Esophagus squamous epithelium (tissue), 5 donors: ENCODE measurements at regions not wholly inside any gene's neighbourhood (a gene's known extent, or its start where the extent isn't known, plus 50 kb on each side); places are given as distances from the start of the nearest gene placed in this dataset.

Experiments
- DNase-seq: peaks from one replicate; lab custom pipeline; 2025; lab: John Stamatoyannopoulos, UW
- H3K27ac ChIP-seq, 4 donors: fragments of 200-600 bp; sonication (generic); one replicate each; pipeline ENCODE4 v1.5.1; 2016 to 2019; ENCODE audit warnings: mild to moderate bottlenecking in 1 of 4
- H3K27me3 ChIP-seq, 4 donors: fragments of 200-600 bp; sonication (generic); 1 replicate in 3 of 4; 2 replicates in 1 of 4; pipeline versions ENCODE4 v1.5.1 to v1.6.0; 2017 to 2021; ENCODE audit warnings: antibody characterized with exemption in 1 of 4
- H3K36me3 ChIP-seq, 3 donors: fragments of 200-600 bp; sonication (generic); one replicate each; pipeline ENCODE4 v1.5.1; 2016 to 2019
- H3K4me1 ChIP-seq, 3 donors: fragments of 200-600 bp; sonication (generic); one replicate each; pipeline ENCODE4 v1.5.1; 2017 to 2019
- H3K4me3 ChIP-seq, 4 donors: fragments of 200-600 bp; sonication (generic); 1 replicate in 3 of 4; 2 replicates in 1 of 4; pipeline ENCODE4 v1.5.1; 2016 to 2019; ENCODE audit warnings: mild to moderate bottlenecking in 2 of 4, moderate library complexity in 1 of 4
- H3K9me3 ChIP-seq, 3 donors: fragments of 200-600 bp; sonication (generic); one replicate each; pipeline ENCODE4 v1.5.1; 2016 to 2019
- POLR2A ChIP-seq, 4 donors: fragments of 450-650 bp; IDR thresholded peaks; one replicate each; pipeline ENCODE4 v1.6.1; 2017; ENCODE audit warnings: antibody characterized with exemption in 4 of 4, mild to moderate bottlenecking in 4 of 4, moderate library complexity in 3 of 4
- WGBS, 2 donors: methylation state at CpG; one replicate each; pipeline ENCODE4 v1.1.5; 2018; 5-methylcytosine and 5-hydroxymethylcytosine counted together
- intact Hi-C: fragments of 100-400 bp; cut with DNase I; formaldehyde crosslinking; loops from one replicate; pipeline ENCODE4 v1.15.0; 2022
- TF ChIP-seq, protein P1 (sequence below), 6 experiments: fragments of 450-650 bp in 4 of 6; fragments of 200-600 bp in 2 of 6; sonication (generic) in 2 of 6; IDR thresholded peaks; one replicate each; pipeline ENCODE4 v1.5.1; 2016 to 2019; ENCODE audit warnings: antibody characterized with exemption in 6 of 6, mild to moderate bottlenecking in 4 of 6, moderate library complexity in 4 of 6
- donor health status: DM: yes; HTN: yes; CAD: no.

GRCh38 chr18:34126121-34126520 is 98.6 kb downstream of the NOL4 start:
- Histone ChIP-seq H3K9me3 (no peaks in the 10 kb centered on the region), H3K27me3 (no peaks in the 10 kb centered on the region), H3K36me3 (no peaks in the 10 kb centered on the region), H3K27ac (no peak overlapping the region), H3K4me1 (no peaks in the 10 kb centered on the region), H3K4me3 (no peak overlapping the region)
- WGBS, 2 donors = 71 to 73% methylated on average over 3 of the region's 3 CpGs
- TF ChIP-seq, protein P1, sequence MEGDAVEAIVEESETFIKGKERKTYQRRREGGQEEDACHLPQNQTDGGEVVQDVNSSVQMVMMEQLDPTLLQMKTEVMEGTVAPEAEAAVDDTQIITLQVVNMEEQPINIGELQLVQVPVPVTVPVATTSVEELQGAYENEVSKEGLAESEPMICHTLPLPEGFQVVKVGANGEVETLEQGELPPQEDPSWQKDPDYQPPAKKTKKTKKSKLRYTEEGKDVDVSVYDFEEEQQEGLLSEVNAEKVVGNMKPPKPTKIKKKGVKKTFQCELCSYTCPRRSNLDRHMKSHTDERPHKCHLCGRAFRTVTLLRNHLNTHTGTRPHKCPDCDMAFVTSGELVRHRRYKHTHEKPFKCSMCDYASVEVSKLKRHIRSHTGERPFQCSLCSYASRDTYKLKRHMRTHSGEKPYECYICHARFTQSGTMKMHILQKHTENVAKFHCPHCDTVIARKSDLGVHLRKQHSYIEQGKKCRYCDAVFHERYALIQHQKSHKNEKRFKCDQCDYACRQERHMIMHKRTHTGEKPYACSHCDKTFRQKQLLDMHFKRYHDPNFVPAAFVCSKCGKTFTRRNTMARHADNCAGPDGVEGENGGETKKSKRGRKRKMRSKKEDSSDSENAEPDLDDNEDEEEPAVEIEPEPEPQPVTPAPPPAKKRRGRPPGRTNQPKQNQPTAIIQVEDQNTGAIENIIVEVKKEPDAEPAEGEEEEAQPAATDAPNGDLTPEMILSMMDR (IDR thresholded peaks at IDR 0.05) = no peak
- no peak for TF ChIP-seq POLR2A (IDR thresholded peaks at IDR 0.05)
- DNase-seq = no peak
- intact Hi-C loops = no loop called here

DNA sequence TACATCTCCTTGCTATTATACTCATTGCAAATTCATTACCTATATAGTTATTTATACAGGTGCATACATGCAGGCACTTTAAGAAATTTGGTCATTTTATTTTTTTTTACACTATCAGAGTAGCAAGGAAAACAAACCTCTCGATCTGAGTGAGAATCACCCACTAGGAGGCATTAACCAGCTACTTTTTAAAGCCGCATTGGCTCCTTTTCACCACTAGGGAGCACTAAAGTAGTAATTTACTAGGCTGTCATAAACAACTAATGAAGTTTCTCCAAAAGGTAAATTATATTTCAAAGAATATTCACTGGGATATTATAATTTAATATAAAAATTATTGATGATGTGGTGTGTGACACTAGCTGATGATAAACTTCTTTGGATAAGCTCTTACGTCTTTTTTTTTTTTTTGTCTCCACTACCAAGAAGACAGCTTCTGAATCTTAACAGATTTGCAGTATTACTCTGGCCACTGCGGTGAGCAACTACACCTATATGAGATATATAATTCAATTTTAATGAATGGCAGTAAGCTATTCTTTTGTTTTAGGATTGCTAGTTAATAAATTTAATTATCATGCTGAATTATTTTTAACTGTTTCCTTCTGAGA is 101.9 kb downstream of the NOL4 start:
- DNase-seq = no peak
- H3K36me3 ChIP-seq = no peaks in the 10 kb centered on the region
- 23 to 27% methylated on average over 4 of the region's 4 CpGs for WGBS, 2 donors
- TF ChIP-seq, protein P1 (IDR thresholded peaks at IDR 0.05) = peak; percentile 50 to 80 (median 70)
- no peak for TF ChIP-seq POLR2A (IDR thresholded peaks at IDR 0.05)
- no peaks in the 10 kb centered on the region for H3K27me3 ChIP-seq
- H3K9me3 ChIP-seq = no peaks in the 10 kb centered on the region
- H3K27ac ChIP-seq = no peak overlapping the region
- intact Hi-C loops = no loop called here
- H3K4me1 ChIP-seq = no peaks in the 10 kb centered on the region
- no peak overlapping the region for H3K4me3 ChIP-seq

DNA sequence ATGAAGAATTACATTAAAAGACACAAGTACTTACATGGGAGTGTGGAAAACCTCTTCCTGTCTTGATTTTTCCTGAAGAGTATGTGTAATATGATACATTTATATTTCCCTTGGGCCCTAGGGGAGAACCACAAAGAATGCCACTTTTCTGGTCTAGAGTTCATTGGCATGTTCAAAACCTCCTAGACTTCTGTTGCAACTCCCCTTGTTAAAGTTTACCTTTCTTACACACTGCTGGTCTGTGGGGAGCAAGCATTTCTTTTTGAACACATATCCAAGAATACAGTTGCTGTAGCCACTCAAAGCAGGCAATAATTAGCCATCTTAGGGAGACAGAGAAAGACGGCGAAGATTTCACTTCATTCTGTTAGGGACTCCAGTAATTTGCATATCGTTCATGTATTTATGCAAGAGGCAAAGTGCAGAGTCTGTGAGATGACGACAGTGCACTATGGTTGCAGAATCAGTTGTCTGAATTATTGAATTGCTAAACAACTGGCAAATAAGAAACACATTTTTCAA is 103.5 kb downstream of the NOL4 start:
- 58 to 59% methylated on average over 4 of the region's 4 CpGs for WGBS, 2 donors
- intact Hi-C loops = no loop called here
- no peaks in the 10 kb centered on the region for H3K9me3 ChIP-seq
- no peak overlapping the region for H3K4me3 ChIP-seq
- no peak overlapping the region for H3K27ac ChIP-seq
- no peaks in the 10 kb centered on the region for H3K36me3 ChIP-seq
- no peaks in the 10 kb centered on the region for H3K27me3 ChIP-seq
- no peaks in the 10 kb centered on the region for H3K4me1 ChIP-seq
- TF ChIP-seq, protein P1 (IDR thresholded peaks at IDR 0.05) = no peak
- TF ChIP-seq POLR2A (IDR thresholded peaks at IDR 0.05) = no peak
- no peak for DNase-seq

DNA sequence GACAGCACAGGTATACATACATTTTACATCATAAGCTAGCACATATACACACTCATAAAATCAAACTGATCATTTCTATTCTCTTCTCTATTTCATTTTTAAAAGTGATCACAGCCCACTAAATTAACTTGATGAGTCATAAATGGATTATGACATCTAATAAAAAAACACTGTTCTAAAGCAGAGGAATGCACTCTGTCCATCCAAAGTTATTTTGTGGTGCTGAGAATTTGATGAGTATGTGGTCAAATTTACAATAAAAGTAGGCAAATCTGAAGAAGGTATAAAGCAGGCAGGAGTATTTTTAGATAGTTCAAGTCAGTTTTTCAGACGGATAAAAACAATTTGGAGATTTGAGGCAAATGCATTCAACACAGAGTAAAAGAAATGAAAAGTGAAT is 104.4 kb downstream of the NOL4 start:
- no peak for TF ChIP-seq POLR2A (IDR thresholded peaks at IDR 0.05)
- TF ChIP-seq, protein P1 (IDR thresholded peaks at IDR 0.05) = no peak
- no peak for DNase-seq
- Histone ChIP-seq H3K9me3 (no peaks in the 10 kb centered on the region), H3K4me3 (no peak overlapping the region), H3K36me3 (no peaks in the 10 kb centered on the region), H3K27ac (no peak overlapping the region), H3K27me3 (no peaks in the 10 kb centered on the region), H3K4me1 (no peaks in the 10 kb centered on the region)
- WGBS, 2 donors = 59 to 69% methylated on average over 1 of the region's 1 CpG
- intact Hi-C loops = no loop called here

DNA sequence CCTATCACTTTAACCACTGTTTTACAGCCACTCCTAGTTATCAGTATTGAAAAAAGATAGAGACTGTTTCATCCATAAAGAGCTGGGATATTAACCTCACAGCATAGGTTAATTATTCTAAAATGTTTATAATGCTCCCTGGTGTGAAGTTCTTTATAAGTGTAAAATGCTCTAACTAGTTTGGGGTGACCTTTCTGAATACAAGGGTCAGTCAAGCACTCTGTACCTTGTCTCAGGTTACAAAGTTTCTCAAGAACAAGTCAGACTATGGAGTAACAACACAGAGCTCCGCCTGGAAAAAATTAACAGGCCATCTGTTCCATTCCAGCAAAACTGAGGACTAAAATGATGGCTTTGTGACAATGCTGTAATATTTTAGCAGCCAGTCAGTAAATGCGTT is 107.4 kb downstream of the NOL4 start:
- no peaks in the 10 kb centered on the region for H3K4me1 ChIP-seq
- intact Hi-C loops = no loop called here
- DNase-seq = no peak
- H3K4me3 ChIP-seq = no peak overlapping the region
- 33 to 45% methylated on average over 2 of the region's 2 CpGs for WGBS, 2 donors
- H3K36me3 ChIP-seq = no peaks in the 10 kb centered on the region
- H3K9me3 ChIP-seq = no peaks in the 10 kb centered on the region
- TF ChIP-seq, protein P1 (IDR thresholded peaks at IDR 0.05) = no peak
- TF ChIP-seq POLR2A (IDR thresholded peaks at IDR 0.05) = no peak
- no peaks in the 10 kb centered on the region for H3K27me3 ChIP-seq
- no peak overlapping the region for H3K27ac ChIP-seq
